Motor neuron (in vitro differentiated cells): ENCODE measurements at regions not wholly inside any gene's neighbourhood (a gene's known extent, or its start where the extent isn't known, plus 50 kb on each side); places are given as distances from the start of the nearest gene placed in this dataset.

Experiments
- ATAC-seq, 8 experiments: fragments of 200-7000 bp; cut with Tn5 transposase; replicated peaks in 6 of 8; 2 replicates each; pipeline ENCODE4 v1.8.0; 2021; ENCODE audit warnings: mild to moderate bottlenecking in 8 of 8, moderate library complexity in 8 of 8
- H3K27ac ChIP-seq, 2 donors: fragments of 250-450 bp; sonication (Bioruptor Pico); 2 replicates each; pipeline ENCODE4 v1.9.0; 2021; ENCODE audit warnings: antibody characterized with exemption in 2 of 2, mild to moderate bottlenecking in 2 of 2, moderate library complexity in 1 of 2
- H3K4me1 ChIP-seq, 2 donors: fragments of 250-450 bp; sonication (Bioruptor Pico); replicated peaks in 1 of 2; 2 replicates each; pipeline ENCODE4 v1.6.1; 2021; ENCODE audit warnings: antibody characterized with exemption in 2 of 2, mild to moderate bottlenecking in 2 of 2, moderate library complexity in 1 of 2
- H3K4me3 ChIP-seq, 5 donors: fragments of 250-450 bp; sonication (Bioruptor Pico); 2 replicates each; pipeline ENCODE4 v1.9.0; 2021; ENCODE audit warnings: antibody characterized with exemption in 5 of 5, mild to moderate bottlenecking in 5 of 5, moderate library complexity in 4 of 5
- WGBS, 10 experiments: fragments of 450-650 bp; shearing (Covaris generic); methylation state at CpG; one replicate each; pipeline ENCODE4 v1.0.0; 2022; 5-methylcytosine and 5-hydroxymethylcytosine counted together
- in situ Hi-C, 9 experiments: fragments of 400-800 bp; cut with MboI; loops; one replicate each; pipeline ENCODE4 v1.15.0; 2021; ENCODE audit warnings: low sequenced_read_pairs in 9 of 9, low pct_unique_long_range_greater_than_20kb in 2 of 9; ENCODE audit not compliant: unreplicated experiment in 9 of 9

- ATAC-seq = peak; percentile 70 to 99 (median 84)
- Histone ChIP-seq H3K27ac (no peak overlapping the region), H3K4me3 (no peak overlapping the region), H3K4me1 (no peaks in the 10 kb centered on the region)
- in situ Hi-C loops = loop anchor here in 8 of 9 experiments (25.0 kb wide), 2 partner anchors 1631 to 1656 kb away; partner anchors contain the start of gene BDNF (in 5 of the 8)
- WGBS, 10 experiments = 0 to 81% (median 35%) methylated on average over 1 to 7 of the region's 8 CpGs
Measured at GRCh38 chr11:29343465-29344333, 673.1 kb downstream of the KCNA4 start.

- WGBS, 10 experiments = 6 to 83% (median 58%) methylated on average over 2 to 8 of the region's 8 CpGs
- Histone ChIP-seq H3K4me1 (peaks cover 2 to 5% of the 10 kb centered on the region in 2 donors), H3K27ac (no peak overlapping the region), H3K4me3 (no peak overlapping the region)
- ATAC-seq = peak in 3 of 8 experiments; percentile 49 to 60 (median 53)
- in situ Hi-C loops = loop anchor here (10.0 to 25.0 kb wide), 3 partner anchors 1625 to 1650 kb away; partner anchors contain the start of gene BDNF (in 5 of the 9)
Measured at GRCh38 chr11:29336727-29337575, 679.9 kb downstream of the KCNA4 start.

- peak in 3 of 8 experiments; percentile 63 to 73 (median 69) for ATAC-seq
- Histone ChIP-seq H3K27ac (no peak overlapping the region), H3K4me1 (peaks cover 2 to 5% of the 10 kb centered on the region in 2 donors), H3K4me3 (no peak overlapping the region)
- in situ Hi-C loops = loop anchor here (10.0 to 25.0 kb wide), 3 partner anchors 1622 to 1647 kb away; partner anchors contain the start of gene BDNF (in 5 of the 9)
- WGBS, 10 experiments = 0 to 100% (median 40%) methylated on average over 1 of the region's 1 CpG; no CpG with 5 or more reads in 3 of the 10 experiments
Measured at GRCh38 chr11:29334776-29335130, 682.1 kb downstream of the KCNA4 start.

- peaks cover 2 to 5% of the 10 kb centered on the region in 2 donors for H3K4me1 ChIP-seq
- H3K4me3 ChIP-seq = no peak overlapping the region
- ATAC-seq = peak; percentile 66 to 84 (median 76)
- in situ Hi-C loops = loop anchor here (10.0 to 25.0 kb wide), 3 partner anchors 1622 to 1647 kb away; partner anchors contain the start of gene BDNF (in 5 of the 9)
- WGBS, 10 experiments = 4 to 92% (median 35%) methylated on average over 2 to 5 of the region's 5 CpGs
- no peak overlapping the region for H3K27ac ChIP-seq
Measured at GRCh38 chr11:29333993-29334775, 682.6 kb downstream of the KCNA4 start.

- ATAC-seq = no peak
- Histone ChIP-seq H3K27ac (no peak overlapping the region), H3K4me1 (peaks cover 2 to 5% of the 10 kb centered on the region in 2 donors), H3K4me3 (no peak overlapping the region)
- 0 to 100% (median 86%) methylated on average over 1 to 3 of the region's 3 CpGs for WGBS, 10 experiments
- in situ Hi-C loops = loop anchor here (10.0 to 25.0 kb wide), 3 partner anchors 1619 to 1644 kb away; partner anchors contain the start of gene BDNF (in 5 of the 9)
Measured at GRCh38 chr11:29331451-29332010, 685.3 kb downstream of the KCNA4 start.

GRCh38 chr11:29328961-29329441, 687.8 kb downstream of the KCNA4 start:
- no peak overlapping the region for H3K4me3 ChIP-seq
- in situ Hi-C loops = loop anchor here in 8 of 9 experiments (25.0 kb wide), 2 partner anchors 1617 to 1642 kb away; partner anchors contain the start of gene BDNF (in 5 of the 8)
- peaks cover under 1% of the 10 kb centered on the region in 2 donors for H3K4me1 ChIP-seq
- no peak overlapping the region for H3K27ac ChIP-seq
- ATAC-seq = peak; percentile 32 to 80 (median 64)
- 17 to 88% (median 53%) methylated on average over 1 to 4 of the region's 4 CpGs; no CpG with 5 or more reads in 1 of the 10 experiments for WGBS, 10 experiments

- in situ Hi-C loops = loop anchor here in 8 of 9 experiments (25.0 kb wide), 2 partner anchors 1616 to 1641 kb away; partner anchors contain the start of gene BDNF (in 5 of the 8)
- Histone ChIP-seq H3K4me3 (no peak overlapping the region), H3K27ac (no peak overlapping the region), H3K4me1 (no peaks in the 10 kb centered on the region)
- ATAC-seq = no peak
- 41 to 96% (median 83%) methylated on average over 1 to 4 of the region's 4 CpGs for WGBS, 10 experiments
Measured at GRCh38 chr11:29327891-29328290, 688.9 kb downstream of the KCNA4 start.

GRCh38 chr11:29326757-29327156, 690.1 kb downstream of the KCNA4 start:
- no peak overlapping the region for H3K4me3 ChIP-seq
- no peak for ATAC-seq
- in situ Hi-C loops = loop anchor here in 8 of 9 experiments (25.0 kb wide), 2 partner anchors 1614 to 1639 kb away; partner anchors contain the start of gene BDNF (in 5 of the 8)
- no peak overlapping the region for H3K27ac ChIP-seq
- 84 to 100% (median 98%) methylated on average over 2 to 3 of the region's 3 CpGs for WGBS, 10 experiments
- H3K4me1 ChIP-seq = no peaks in the 10 kb centered on the region

GRCh38 chr11:29324328-29324727, 692.5 kb downstream of the KCNA4 start:
- H3K4me1 ChIP-seq = no peaks in the 10 kb centered on the region
- ATAC-seq = no peak
- in situ Hi-C loops = no loop called here
- no peak overlapping the region for H3K27ac ChIP-seq
- H3K4me3 ChIP-seq = no peak overlapping the region

GRCh38 chr11:29321293-29322132, 695.3 kb downstream of the KCNA4 start:
- ATAC-seq = peak in 2 of 8 experiments; percentile 25 to 87
- in situ Hi-C loops = no loop called here
- no peak overlapping the region for H3K4me3 ChIP-seq
- 43 to 100% (median 94%) methylated on average over 2 to 4 of the region's 4 CpGs; no CpG with 5 or more reads in 1 of the 10 experiments for WGBS, 10 experiments
- H3K27ac ChIP-seq = no peak overlapping the region
- H3K4me1 ChIP-seq = no peaks in the 10 kb centered on the region

GRCh38 chr11:29320196-29320595, 696.6 kb downstream of the KCNA4 start:
- Histone ChIP-seq H3K4me1 (no peaks in the 10 kb centered on the region), H3K27ac (no peak overlapping the region), H3K4me3 (no peak overlapping the region)
- ATAC-seq = no peak
- in situ Hi-C loops = no loop called here
- 8 to 100% (median 55%) methylated on average over 1 to 2 of the region's 2 CpGs; no CpG with 5 or more reads in 2 of the 10 experiments for WGBS, 10 experiments
